ENCODE measurements at regions not wholly inside any gene's neighbourhood (a gene's known extent, or its start where the extent isn't known, plus 50 kb on each side); places are given as distances from the start of the nearest gene placed in this dataset.

GRCh38 chr18:53752781-53753367 is 471.6 kb downstream of the MBD2 start:
- intact Hi-C loops (cut with micrococcal nuclease; ENCODE audit: unreplicated experiment) (no loop called here), in situ Hi-C loops (cut with HindIII; ENCODE audit: extremely low pct_ligation_motif_present, low pct_unique_long_range_greater_than_20kb) (no loop called here)
- H3K4me1 ChIP-seq (ENCODE audit: insufficient read depth, low read length) = no peaks in the 10 kb centered on the region
- no peak for FAIRE-seq
- no peak overlapping the region for H3K4me3 ChIP-seq (replicated peaks in 1 of 3; ENCODE audit: insufficient read depth in 1 of 3, low read depth in 2 of 3, low read length in 3 of 3)
- no peaks in the 10 kb centered on the region for H3K36me3 ChIP-seq (replicated peaks in 1 of 2; ENCODE audit: control insufficient read depth in 1 of 2, insufficient read depth in 2 of 2, low read length in 2 of 2)
- no peaks in the 10 kb centered on the region for H3K9me3 ChIP-seq (ENCODE audit: low read length)
- no peak for DNase-seq (ENCODE audit: low spot score)
- no peaks in the 10 kb centered on the region for H4K20me1 ChIP-seq (ENCODE audit: insufficient read depth, low read length)
- no TSS peak for BruUV-seq (replicated peaks)
- TF ChIP-seq GTF3A (CRISPR knock-in tag; conservative IDR thresholded peaks at IDR 0.05) = no peak
- no peak for TF ChIP-seq E2F2 (CRISPR knock-in tag; IDR thresholded peaks at IDR 0.05; ENCODE audit: borderline replicate concordance)
- no peak for TF ChIP-seq POLR2A (IDR thresholded peaks at IDR 0.05; ENCODE audit: insufficient read depth in 1 of 2, low read depth in 2 of 2, low read length in 2 of 2)
- TF ChIP-seq TFAP4 (IDR thresholded peaks at IDR 0.05; ENCODE audit: borderline replicate concordance, low read depth) = no peak
- TF ChIP-seq SMAD9 (CRISPR knock-in tag; IDR thresholded peaks at IDR 0.05) = no peak
- CTCF ChIA-PET (ENCODE audit: low intra/inter-chr PET ratio, low total read pairs) = no interaction called here
- H2AFZ ChIP-seq (ENCODE audit: low read length) = no peak overlapping the region
- H3K79me2 ChIP-seq (ENCODE audit: insufficient read depth, low read length) = no peaks in the 10 kb centered on the region
- POLR2A ChIA-PET = no interaction called here
- no peak overlapping the region for H3K9ac ChIP-seq (ENCODE audit: insufficient read depth, low read depth, low read length)
- no peak overlapping the region for H3K27ac ChIP-seq (ENCODE audit: extremely low read length, insufficient read depth, low read length)
- no peak overlapping the region for H3K4me2 ChIP-seq (ENCODE audit: low read depth, low read length)
- WGBS (ENCODE audit: low lambda C conversion rate) = 6% methylated on average over 5 of the region's 5 CpGs
- ATAC-seq = no peak
- H3K27me3 ChIP-seq (ENCODE audit: control insufficient read depth in 1 of 2, insufficient read depth in 2 of 2, low read length in 2 of 2) = no peaks in the 10 kb centered on the region

GRCh38 chr18:53749766-53750165 is 474.7 kb downstream of the MBD2 start:
- H3K9ac ChIP-seq (ENCODE audit: insufficient read depth, low read depth, low read length) = no peak overlapping the region
- ATAC-seq = no peak
- H3K4me1 ChIP-seq (ENCODE audit: insufficient read depth, low read length) = no peaks in the 10 kb centered on the region
- intact Hi-C loops (cut with micrococcal nuclease; ENCODE audit: unreplicated experiment) (no loop called here), in situ Hi-C loops (cut with HindIII; ENCODE audit: extremely low pct_ligation_motif_present, low pct_unique_long_range_greater_than_20kb) (no loop called here)
- H4K20me1 ChIP-seq (ENCODE audit: insufficient read depth, low read length) = no peaks in the 10 kb centered on the region
- 0% methylated on average over 5 of the region's 5 CpGs for WGBS (ENCODE audit: low lambda C conversion rate)
- no TSS peak for BruUV-seq (replicated peaks)
- POLR2A ChIA-PET = no interaction called here
- DNase-seq (ENCODE audit: low spot score) = no peak
- no peak overlapping the region for H3K4me2 ChIP-seq (ENCODE audit: low read depth, low read length)
- H3K79me2 ChIP-seq (ENCODE audit: insufficient read depth, low read length) = no peaks in the 10 kb centered on the region
- H3K36me3 ChIP-seq (replicated peaks in 1 of 2; ENCODE audit: control insufficient read depth in 1 of 2, insufficient read depth in 2 of 2, low read length in 2 of 2) = no peaks in the 10 kb centered on the region
- CTCF ChIA-PET (ENCODE audit: low intra/inter-chr PET ratio, low total read pairs) = no interaction called here
- H3K27ac ChIP-seq (ENCODE audit: extremely low read length, insufficient read depth, low read length) = no peak overlapping the region
- FAIRE-seq = no peak
- no peaks in the 10 kb centered on the region for H3K27me3 ChIP-seq (ENCODE audit: control insufficient read depth in 1 of 2, insufficient read depth in 2 of 2, low read length in 2 of 2)
- H3K9me3 ChIP-seq (ENCODE audit: low read length) = no peaks in the 10 kb centered on the region
- H2AFZ ChIP-seq (ENCODE audit: low read length) = no peak overlapping the region
- H3K4me3 ChIP-seq (replicated peaks in 1 of 3; ENCODE audit: insufficient read depth in 1 of 3, low read depth in 2 of 3, low read length in 3 of 3) = no peak overlapping the region
- TF ChIP-seq ZNF713 (CRISPR knock-in tag; IDR thresholded peaks at IDR 0.05) (no peak), ADNP (CRISPR knock-in tag; IDR thresholded peaks at IDR 0.05) (no peak), POGZ (CRISPR knock-in tag; IDR thresholded peaks at IDR 0.05) (no peak), ZNF20 (CRISPR knock-in tag; IDR thresholded peaks at IDR 0.05) (no peak), TEAD3 (CRISPR knock-in tag; optimal IDR thresholded peaks at IDR 0.05; ENCODE audit: borderline replicate concordance) (no peak), ZNF160 (CRISPR knock-in tag; IDR thresholded peaks at IDR 0.05) (no peak), ZNF274 (CRISPR knock-in tag; IDR thresholded peaks at IDR 0.05) (no peak), FOXP1 (IDR thresholded peaks at IDR 0.05) (no peak), FOXP1 (CRISPR knock-in tag; IDR thresholded peaks at IDR 0.05) (no peak), HDAC2 (CRISPR knock-in tag; IDR thresholded peaks at IDR 0.05) (no peak), BRF2 (CRISPR knock-in tag; IDR thresholded peaks at IDR 0.05) (no peak), SNAPC2 (CRISPR knock-in tag; IDR thresholded peaks at IDR 0.05) (no peak)

Data from HepG2 (cell line).